Middle frontal gyrus (tissue), 1 donor: ENCODE measurements at regions not wholly inside any gene's neighbourhood (a gene's known extent, or its start where the extent isn't known, plus 50 kb on each side); places are given as distances from the start of the nearest gene placed in this dataset.
"Not testable (repeated sequence)": the region's sequence is repeated elsewhere in the genome, so short reads cannot be mapped to it uniquely, and the experiment has no call there.

ENCODE experiments used
- DNase-seq: peaks from one replicate; pipeline ENCODE4 v3.0.0-alpha.2; 2015; ENCODE audit warnings: low spot score; ENCODE audit errors: extremely low spot score

- no peak for DNase-seq
Measured at GRCh38 chr13:94902722-94903407, 190.5 kb upstream of the SOX21 start.

GRCh38 chr13:94901070-94901469 lies 188.7 kb upstream of the SOX21 start:
- DNase-seq: no peak

GRCh38 chr13:94896719-94897317 lies 184.5 kb upstream of the SOX21 start:
- no peak for DNase-seq

GRCh38 chr13:94896238-94896637 lies 183.9 kb upstream of the SOX21 start:
- DNase-seq: no peak

- DNase-seq: no peak
Measured at GRCh38 chr13:94886191-94886590, 173.8 kb upstream of the SOX21 start.

- no peak for DNase-seq
Measured at GRCh38 chr13:94880463-94880862, 168.1 kb upstream of the SOX21 start.

GRCh38 chr13:94878602-94879165 lies 166.3 kb upstream of the SOX21 start:
- no peak for DNase-seq

- DNase-seq: no peak
Measured at GRCh38 chr13:94864474-94864873, 152.1 kb upstream of the SOX21 start.

GRCh38 chr13:94860981-94861407 lies 148.6 kb upstream of the SOX21 start:
- no peak for DNase-seq

GRCh38 chr13:94859811-94860210 lies 147.5 kb upstream of the SOX21 start:
- no peak for DNase-seq

- no peak for DNase-seq
Measured at GRCh38 chr13:94859278-94859691, 146.9 kb upstream of the SOX21 start.

GRCh38 chr13:94858856-94859255 lies 146.5 kb upstream of the SOX21 start:
- no peak for DNase-seq

GRCh38 chr13:94854688-94855087 lies 142.3 kb upstream of the SOX21 start:
- no peak for DNase-seq

- DNase-seq: no peak
Measured at GRCh38 chr13:94851576-94851975, 139.2 kb upstream of the SOX21 start.

- DNase-seq: no peak
Measured at GRCh38 chr13:94849254-94849653, 136.9 kb upstream of the SOX21 start.

- DNase-seq: no peak
Measured at GRCh38 chr13:94842901-94843300, 130.6 kb upstream of the SOX21 start.

GRCh38 chr13:94837056-94837455 lies 124.7 kb upstream of the SOX21 start:
- DNase-seq: not testable (repeated sequence)

- no peak for DNase-seq
Measured at GRCh38 chr13:94829837-94830365, 117.6 kb upstream of the SOX21 start.

- no peak for DNase-seq
Measured at GRCh38 chr13:94829185-94829836, 117.0 kb upstream of the SOX21 start.

- DNase-seq: no peak
Measured at GRCh38 chr13:94827566-94827965, 115.2 kb upstream of the SOX21 start.

GRCh38 chr13:94825507-94825906 lies 113.2 kb upstream of the SOX21 start:
- DNase-seq: peak; percentile 8

GRCh38 chr13:94824601-94825000 lies 112.3 kb upstream of the SOX21 start:
- no peak for DNase-seq
